Astrocyte (in vitro differentiated cells and primary cell): ENCODE measurements at regions not wholly inside any gene's neighbourhood (a gene's known extent, or its start where the extent isn't known, plus 50 kb on each side); places are given as distances from the start of the nearest gene placed in this dataset.

Experiments used
- DNase-seq: peaks from one replicate; pipeline ENCODE4 v3.0.0-alpha.2; 2010; ENCODE audit warnings: low read depth
- FAIRE-seq: peaks from 2 replicates; lab custom pipeline; 2011; peaks lifted over from hg19 to GRCh38; lab: Jason Lieb, UNC
- H2AFZ ChIP-seq: 2 replicates; pipeline ENCODE4 v1.6.0; 2012; ENCODE audit warnings: low read depth, low read length, inconsistent platforms
- H3K27ac ChIP-seq: 2 replicates; pipeline ENCODE4 v1.5.1; 2011; ENCODE audit warnings: low read depth, low read length, inconsistent platforms
- H3K27me3 ChIP-seq: 2 replicates; pipeline ENCODE4 v1.6.0; 2011; ENCODE audit warnings: low read length, inconsistent platforms; ENCODE audit not compliant: insufficient read depth
- H3K36me3 ChIP-seq: 2 replicates; pipeline ENCODE4 v1.5.1; 2011; ENCODE audit warnings: low read length, inconsistent platforms; ENCODE audit not compliant: insufficient read depth
- H3K4me1 ChIP-seq: 2 replicates; pipeline ENCODE4 v1.5.1; 2011; ENCODE audit warnings: low read length, inconsistent platforms; ENCODE audit not compliant: insufficient read depth
- H3K4me2 ChIP-seq: 2 replicates; pipeline ENCODE4 v1.6.0; 2012; ENCODE audit warnings: low read length, inconsistent platforms
- H3K4me3 ChIP-seq: 2 replicates; pipeline ENCODE4 v1.5.1; 2011; ENCODE audit warnings: low read depth, mild to moderate bottlenecking, low read length, inconsistent platforms; ENCODE audit not compliant: insufficient read depth
- H3K79me2 ChIP-seq: 2 replicates; pipeline ENCODE4 v1.6.0; 2012; ENCODE audit warnings: mild to moderate bottlenecking, low read length, inconsistent platforms; ENCODE audit not compliant: insufficient read depth
- H3K9ac ChIP-seq: 2 replicates; pipeline ENCODE4 v1.6.0; 2012; ENCODE audit warnings: mild to moderate bottlenecking, low read length, inconsistent platforms
- H3K9me3 ChIP-seq: 2 replicates; pipeline ENCODE4 v1.5.1; 2012; ENCODE audit warnings: low read depth, mild to moderate bottlenecking, low read length, inconsistent platforms; ENCODE audit not compliant: insufficient read depth
- H4K20me1 ChIP-seq: 2 replicates; pipeline ENCODE4 v1.6.0; 2012; ENCODE audit warnings: low read length, inconsistent platforms; ENCODE audit not compliant: insufficient read depth
- H3K27ac Mint-ChIP-seq: one replicate; pipeline ENCODE4 v1.8.0; 2021; ENCODE audit warnings: mild to moderate bottlenecking, mixed read lengths; ENCODE audit not compliant: unreplicated experiment
- H3K27me3 Mint-ChIP-seq: one replicate; pipeline ENCODE4 v1.8.0; 2021; ENCODE audit warnings: low read depth, mixed read lengths; ENCODE audit not compliant: unreplicated experiment
- H3K36me3 Mint-ChIP-seq: one replicate; pipeline ENCODE4 v1.8.0; 2021; ENCODE audit warnings: low read depth, mixed read lengths; ENCODE audit not compliant: unreplicated experiment
- H3K4me1 Mint-ChIP-seq: one replicate; pipeline ENCODE4 v1.8.0; 2021; ENCODE audit warnings: low read depth, mixed read lengths; ENCODE audit not compliant: unreplicated experiment
- H3K4me3 Mint-ChIP-seq: one replicate; pipeline ENCODE4 v1.8.0; 2021; ENCODE audit warnings: mild to moderate bottlenecking, moderate library complexity, mixed read lengths; ENCODE audit not compliant: unreplicated experiment
- H3K9me3 Mint-ChIP-seq: one replicate; pipeline ENCODE4 v1.8.0; 2021; ENCODE audit warnings: mild to moderate bottlenecking, mixed read lengths; ENCODE audit not compliant: unreplicated experiment
- EZH2 ChIP-seq: IDR thresholded peaks from 2 replicates; pipeline ENCODE4 v1.6.1; 2012; ENCODE audit warnings: mild to moderate bottlenecking, low read length, inconsistent platforms; ENCODE audit not compliant: insufficient read depth
- TF ChIP-seq, protein P1 (sequence below): IDR thresholded peaks from 2 replicates; pipeline ENCODE4 v1.5.1; 2011; ENCODE audit warnings: low read depth, mild to moderate bottlenecking, inconsistent platforms, low read length, moderate library complexity; ENCODE audit not compliant: insufficient read depth

DNA sequence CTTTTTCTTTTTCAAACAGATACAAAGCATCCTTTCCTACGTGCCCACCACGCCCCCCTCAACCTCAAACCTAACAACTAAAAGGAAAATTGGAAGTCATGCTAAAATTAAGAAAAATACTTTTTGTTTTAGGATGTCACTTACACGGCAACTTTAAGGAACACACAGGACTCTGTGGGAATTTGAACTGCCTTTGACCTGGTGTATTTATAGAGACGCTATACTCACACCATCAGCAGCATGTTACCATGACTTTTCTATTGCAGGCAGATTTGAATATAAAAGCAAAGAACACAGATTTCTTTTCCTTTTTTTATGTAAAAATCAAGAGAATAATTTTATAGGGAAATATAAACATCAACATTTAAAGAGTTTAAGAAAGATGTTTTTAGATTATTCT lies 198.2 kb downstream of the SIPA1L2 start:
- peaks cover 16% of the 10 kb centered on the region for H3K4me1 ChIP-seq
- H3K4me2 ChIP-seq: no peak overlapping the region
- H3K79me2 ChIP-seq: no peaks in the 10 kb centered on the region
- peaks cover 6% of the 10 kb centered on the region for H3K36me3 Mint-ChIP-seq
- no peak overlapping the region for H3K27ac Mint-ChIP-seq
- H3K27ac ChIP-seq: no peak overlapping the region
- FAIRE-seq: no peak
- no peak overlapping the region for H3K9ac ChIP-seq
- no peaks in the 10 kb centered on the region for H3K27me3 ChIP-seq
- no peaks in the 10 kb centered on the region for H3K36me3 ChIP-seq
- H3K9me3 ChIP-seq: no peaks in the 10 kb centered on the region
- no peaks in the 10 kb centered on the region for H3K9me3 Mint-ChIP-seq
- H4K20me1 ChIP-seq: no peaks in the 10 kb centered on the region
- H3K4me1 Mint-ChIP-seq: peaks cover 29% of the 10 kb centered on the region
- no peak for DNase-seq
- no peak overlapping the region for H3K4me3 ChIP-seq
- no peak for TF ChIP-seq EZH2
- TF ChIP-seq, protein P1, sequence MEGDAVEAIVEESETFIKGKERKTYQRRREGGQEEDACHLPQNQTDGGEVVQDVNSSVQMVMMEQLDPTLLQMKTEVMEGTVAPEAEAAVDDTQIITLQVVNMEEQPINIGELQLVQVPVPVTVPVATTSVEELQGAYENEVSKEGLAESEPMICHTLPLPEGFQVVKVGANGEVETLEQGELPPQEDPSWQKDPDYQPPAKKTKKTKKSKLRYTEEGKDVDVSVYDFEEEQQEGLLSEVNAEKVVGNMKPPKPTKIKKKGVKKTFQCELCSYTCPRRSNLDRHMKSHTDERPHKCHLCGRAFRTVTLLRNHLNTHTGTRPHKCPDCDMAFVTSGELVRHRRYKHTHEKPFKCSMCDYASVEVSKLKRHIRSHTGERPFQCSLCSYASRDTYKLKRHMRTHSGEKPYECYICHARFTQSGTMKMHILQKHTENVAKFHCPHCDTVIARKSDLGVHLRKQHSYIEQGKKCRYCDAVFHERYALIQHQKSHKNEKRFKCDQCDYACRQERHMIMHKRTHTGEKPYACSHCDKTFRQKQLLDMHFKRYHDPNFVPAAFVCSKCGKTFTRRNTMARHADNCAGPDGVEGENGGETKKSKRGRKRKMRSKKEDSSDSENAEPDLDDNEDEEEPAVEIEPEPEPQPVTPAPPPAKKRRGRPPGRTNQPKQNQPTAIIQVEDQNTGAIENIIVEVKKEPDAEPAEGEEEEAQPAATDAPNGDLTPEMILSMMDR: no peak
- H3K4me3 Mint-ChIP-seq: no peak overlapping the region
- no peak overlapping the region for H2AFZ ChIP-seq
- no peaks in the 10 kb centered on the region for H3K27me3 Mint-ChIP-seq

DNA sequence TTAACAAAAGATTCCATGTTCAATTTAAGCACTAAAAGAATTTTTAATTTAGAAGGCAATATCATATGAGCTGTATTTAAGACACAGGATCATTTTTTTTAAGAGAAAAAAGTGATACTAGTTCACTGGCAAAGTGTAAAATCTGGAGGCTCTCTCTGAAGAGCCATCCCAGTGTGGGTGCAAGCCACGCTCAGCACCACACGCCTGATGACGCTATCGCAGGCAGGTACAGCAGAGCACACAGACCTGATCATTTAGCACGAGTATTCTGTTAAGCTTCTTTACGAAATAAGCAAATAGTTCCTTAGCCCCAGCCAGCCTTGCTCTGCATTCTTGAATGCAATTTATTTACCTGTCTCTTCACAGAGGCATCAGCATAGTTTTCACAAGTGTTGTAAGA lies 198.6 kb downstream of the SIPA1L2 start:
- no peak overlapping the region for H3K27ac Mint-ChIP-seq
- Histone ChIP-seq H3K36me3 (no peaks in the 10 kb centered on the region), H3K4me2 (no peak overlapping the region), H2AFZ (no peak overlapping the region), H3K9ac (no peak overlapping the region), H4K20me1 (no peaks in the 10 kb centered on the region), H3K79me2 (no peaks in the 10 kb centered on the region), H3K4me3 (no peak overlapping the region), H3K27me3 (no peaks in the 10 kb centered on the region), H3K9me3 (no peaks in the 10 kb centered on the region), H3K4me1 (peaks cover 16% of the 10 kb centered on the region), H3K27ac (no peak overlapping the region)
- no peaks in the 10 kb centered on the region for H3K9me3 Mint-ChIP-seq
- peaks cover 6% of the 10 kb centered on the region for H3K36me3 Mint-ChIP-seq
- TF ChIP-seq, protein P1: no peak
- no peak for TF ChIP-seq EZH2
- H3K27me3 Mint-ChIP-seq: no peaks in the 10 kb centered on the region
- DNase-seq (no peak), FAIRE-seq (no peak)
- peaks cover 29% of the 10 kb centered on the region for H3K4me1 Mint-ChIP-seq
- no peak overlapping the region for H3K4me3 Mint-ChIP-seq

DNA sequence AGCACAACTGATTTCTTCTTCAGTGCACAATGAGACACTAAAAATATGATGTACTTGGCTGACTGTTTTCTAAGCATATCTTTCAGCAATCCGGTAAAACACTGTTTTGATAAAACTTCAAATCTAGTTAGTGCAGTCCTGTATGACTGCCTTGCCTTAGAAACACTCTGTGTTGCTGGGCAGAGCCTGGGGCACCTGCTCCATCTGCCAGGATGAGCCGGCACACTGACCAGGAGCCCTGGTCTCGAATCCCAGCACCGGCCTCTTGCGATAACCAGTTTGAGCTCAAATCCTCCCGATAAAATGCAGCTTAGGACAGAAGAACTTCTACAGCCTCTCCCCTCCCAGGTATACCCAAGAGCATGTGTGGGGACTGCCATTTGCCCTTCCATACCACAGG lies 199.5 kb downstream of the SIPA1L2 start:
- no peak overlapping the region for H3K27ac ChIP-seq
- H3K9ac ChIP-seq: no peak overlapping the region
- H3K4me1 ChIP-seq: peaks cover 16% of the 10 kb centered on the region
- H3K27me3 ChIP-seq: no peaks in the 10 kb centered on the region
- peaks cover 2% of the 10 kb centered on the region for H3K36me3 Mint-ChIP-seq
- no peak overlapping the region for H3K4me3 Mint-ChIP-seq
- no peaks in the 10 kb centered on the region for H3K36me3 ChIP-seq
- DNase-seq (no peak), FAIRE-seq (no peak)
- TF ChIP-seq EZH2: no peak
- no peak overlapping the region for H3K4me3 ChIP-seq
- no peak overlapping the region for H2AFZ ChIP-seq
- no peak overlapping the region for H3K27ac Mint-ChIP-seq
- H3K79me2 ChIP-seq: no peaks in the 10 kb centered on the region
- no peaks in the 10 kb centered on the region for H3K27me3 Mint-ChIP-seq
- no peaks in the 10 kb centered on the region for H4K20me1 ChIP-seq
- H3K4me2 ChIP-seq: no peak overlapping the region
- peaks cover 25% of the 10 kb centered on the region for H3K4me1 Mint-ChIP-seq
- no peaks in the 10 kb centered on the region for H3K9me3 Mint-ChIP-seq
- H3K9me3 ChIP-seq: no peaks in the 10 kb centered on the region
